Right renal pelvis (tissue), 4 donors: ENCODE measurements at regions not wholly inside any gene's neighbourhood (a gene's known extent, or its start where the extent isn't known, plus 50 kb on each side); places are given as distances from the start of the nearest gene placed in this dataset.
"Not testable (repeated sequence)": the region's sequence is repeated elsewhere in the genome, so short reads cannot be mapped to it uniquely, and the experiment has no call there.

Source experiments
- DNase-seq, 4 donors: peaks; one replicate each; pipeline ENCODE4 v3.0.0-alpha.2; 2013; ENCODE audit warnings: low read depth in 4 of 4, low spot score in 3 of 4, missing footprints in 1 of 4

- DNase-seq, result not testable (repeated sequence)
Observed at GRCh38 chr14:87734577-87735360, 258.2 kb downstream of the GALC start.

DNA sequence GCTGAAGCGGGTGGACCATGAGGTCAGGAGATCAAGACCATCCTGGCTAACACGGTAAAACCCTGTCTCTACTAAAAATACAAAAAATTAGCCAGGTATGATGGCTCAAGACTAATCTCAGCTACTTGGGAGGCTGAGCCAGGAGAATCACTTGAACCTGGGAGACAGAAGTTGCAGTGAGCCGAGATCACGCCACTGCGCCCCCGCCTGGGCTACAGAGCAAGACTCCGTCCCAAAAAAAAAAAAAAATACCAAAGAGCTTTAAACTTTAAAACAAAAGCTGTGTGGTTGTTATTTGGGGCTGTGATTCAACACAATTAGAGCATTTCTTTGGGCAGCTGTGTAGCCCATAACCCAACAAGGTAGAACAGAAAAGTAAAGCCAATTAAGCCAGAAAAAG, 259.9 kb downstream of the GALC start:
- DNase-seq, result not testable (repeated sequence)

- DNase-seq, result no peak
Observed at GRCh38 chr14:87732562-87732961, 260.4 kb downstream of the GALC start.

DNA sequence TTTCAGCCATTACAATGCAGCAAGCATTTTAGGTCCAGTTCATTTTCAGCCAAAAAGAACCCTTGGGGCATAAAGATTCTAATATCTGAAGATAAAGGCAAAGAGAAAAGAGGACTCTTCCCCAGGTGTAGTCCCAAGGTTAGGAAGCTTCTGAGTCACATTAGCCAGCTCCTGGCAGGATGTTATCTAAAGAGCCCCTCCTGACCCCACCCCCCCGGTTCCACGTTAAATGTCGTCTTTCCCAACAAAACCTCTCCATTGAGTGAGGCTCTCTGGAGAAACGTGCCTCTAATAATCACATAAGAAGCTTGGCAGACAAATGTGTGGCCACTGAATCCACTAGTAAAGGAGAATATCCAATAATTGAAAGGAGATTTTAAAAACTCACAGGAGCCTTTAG, 267.7 kb downstream of the GALC start:
- no peak for DNase-seq

GRCh38 chr14:87712396-87713090, 280.4 kb downstream of the GALC start:
- DNase-seq, result no peak

GRCh38 chr14:87705439-87705896, 287.5 kb downstream of the GALC start:
- DNase-seq, result no peak

- DNase-seq, result no peak
Observed at GRCh38 chr14:87698481-87698880, 294.5 kb downstream of the GALC start.

DNA sequence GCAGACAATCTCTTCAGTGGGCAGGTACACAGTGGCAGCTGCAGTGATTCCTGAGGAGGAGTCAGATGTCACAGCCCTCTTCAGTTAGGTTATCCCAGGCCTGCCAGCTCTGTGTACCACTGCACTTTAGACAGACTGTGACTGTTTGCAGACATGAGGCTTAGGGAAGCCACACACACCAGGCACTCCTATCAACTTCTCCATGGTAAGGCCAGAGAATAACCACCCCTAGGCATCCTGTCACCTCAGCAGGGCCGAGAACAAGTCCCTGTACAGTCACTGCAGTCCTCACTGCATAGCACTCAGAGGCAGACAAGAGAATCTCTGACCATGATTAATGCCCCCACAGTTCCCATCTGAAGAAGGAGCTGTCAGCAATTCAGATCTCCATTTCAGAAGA, 296.5 kb downstream of the GALC start:
- no peak for DNase-seq

DNA sequence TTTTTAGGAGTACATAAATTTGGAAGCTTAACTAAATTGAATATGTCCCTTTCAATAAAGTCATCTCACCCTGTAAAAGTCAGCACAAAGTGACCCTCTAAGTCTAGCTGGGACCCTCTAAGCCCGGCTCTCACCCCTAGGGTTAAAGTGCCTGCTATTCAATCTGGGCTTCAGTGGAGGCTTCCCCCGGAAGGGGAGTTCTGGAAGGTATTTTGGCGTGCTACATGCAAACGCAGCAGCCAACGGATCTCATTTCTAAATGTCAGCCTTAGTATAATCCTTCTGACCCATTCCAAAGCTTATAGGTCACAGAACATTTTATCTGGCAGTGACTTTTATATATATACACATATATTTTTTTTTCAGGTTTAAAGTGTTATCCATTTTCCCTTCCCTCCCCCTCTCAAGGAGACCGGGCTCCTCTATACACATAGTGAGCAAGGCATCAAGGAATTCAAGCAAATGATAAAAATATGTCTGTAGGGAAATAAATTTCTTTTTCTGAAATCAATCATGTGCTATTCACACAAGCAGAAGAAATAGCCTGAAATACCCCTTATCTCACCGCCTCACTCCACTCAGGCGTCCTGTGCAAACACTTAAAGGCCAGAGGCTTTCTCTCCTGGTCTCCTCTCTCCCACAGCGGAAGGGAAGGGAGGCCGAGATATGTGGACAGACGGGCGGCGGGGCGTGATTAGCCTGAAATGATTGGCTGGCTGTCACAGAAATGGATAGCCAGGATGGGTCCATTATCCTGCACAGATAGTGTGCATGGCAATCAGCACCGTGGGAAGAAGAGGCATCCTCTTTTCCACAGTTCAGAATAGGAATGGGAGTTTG, 301.7 kb downstream of the GALC start:
- DNase-seq, result no peak

GRCh38 chr14:87690076-87690613, 302.8 kb downstream of the GALC start:
- DNase-seq, result no peak

DNA sequence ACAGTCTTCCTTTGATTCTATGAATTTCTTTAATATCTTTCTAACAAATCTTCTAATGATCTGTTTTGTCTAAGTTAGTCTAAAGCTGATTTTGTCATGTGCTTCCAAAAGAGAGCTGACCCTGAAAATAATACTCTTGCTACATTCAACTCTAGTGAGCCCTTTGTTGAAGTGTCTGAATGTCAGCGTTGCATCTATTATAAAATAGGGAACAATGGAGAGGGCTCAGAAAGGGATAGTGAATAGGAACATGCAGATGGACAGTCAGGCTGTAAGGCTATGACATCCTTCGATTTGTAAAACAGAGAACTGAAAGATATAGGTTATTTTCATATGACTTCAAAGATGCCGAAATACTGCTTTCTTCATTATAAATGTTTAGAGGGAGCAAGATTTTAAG, 304.5 kb downstream of the GALC start:
- no peak for DNase-seq

DNA sequence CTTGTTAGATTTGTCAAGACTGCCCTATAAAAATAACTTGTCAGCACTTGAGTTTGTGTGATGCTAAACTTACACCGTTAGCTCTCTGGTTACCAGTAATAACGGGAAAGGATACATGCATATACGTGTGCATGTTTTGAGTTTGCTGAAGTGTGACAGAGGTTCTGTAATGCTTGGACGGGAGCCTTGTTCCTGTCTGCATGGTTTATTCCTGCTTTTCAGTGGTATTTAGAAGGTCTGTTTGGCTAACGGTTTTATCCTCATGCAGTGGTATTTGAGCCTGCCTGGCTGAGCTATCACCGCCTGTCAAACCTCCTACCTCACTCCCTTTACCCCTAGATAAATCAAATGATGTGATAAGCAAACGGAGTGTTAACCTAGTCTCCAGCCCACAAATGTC, 305.6 kb downstream of the GALC start:
- peak in 2 of 4 donors; percentile 28 to 47 for DNase-seq

DNA sequence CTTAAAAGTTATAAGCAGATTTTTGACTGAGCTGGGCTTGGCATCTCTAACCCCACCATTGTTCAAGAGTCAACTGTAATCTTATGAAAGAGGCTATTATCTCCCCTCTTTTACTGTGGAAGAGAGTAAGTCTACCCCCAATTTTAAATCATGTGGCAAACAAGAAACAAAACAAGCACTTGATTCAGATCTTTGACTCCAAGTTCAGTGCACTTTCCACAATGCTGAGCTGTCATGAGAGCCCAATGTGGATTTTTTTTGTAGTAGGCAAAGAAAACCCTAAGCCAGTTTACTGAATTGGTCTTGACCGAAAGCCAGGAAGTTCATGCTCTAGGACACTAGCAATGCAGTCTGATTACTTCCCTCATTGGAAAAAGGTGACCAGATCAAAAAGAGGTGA, 306.2 kb downstream of the GALC start:
- DNase-seq, result no peak

DNA sequence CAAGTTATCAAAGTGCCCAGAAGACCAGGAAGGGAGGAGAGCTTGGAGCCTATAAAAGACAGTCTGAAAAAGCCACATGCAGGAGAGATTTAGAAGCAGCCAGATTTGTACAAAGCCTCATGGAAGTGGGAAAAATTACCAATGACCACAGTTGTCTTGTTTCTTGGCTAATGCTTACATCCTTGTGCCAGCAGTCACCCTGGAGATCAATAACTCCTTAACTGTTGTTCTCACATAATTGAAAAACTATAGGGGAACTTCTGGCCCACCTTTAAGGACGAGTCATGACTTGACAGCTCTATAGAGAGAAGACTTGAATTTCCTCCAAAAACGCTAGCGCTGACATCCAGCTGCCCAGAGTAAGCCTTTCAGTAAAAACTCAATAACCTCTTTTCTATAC, 313.1 kb downstream of the GALC start:
- no peak for DNase-seq

- DNase-seq, result no peak
Observed at GRCh38 chr14:87678624-87679023, 314.4 kb downstream of the GALC start.

GRCh38 chr14:87676814-87677437, 316.1 kb downstream of the GALC start:
- no peak for DNase-seq

GRCh38 chr14:87667659-87668058, 325.3 kb downstream of the GALC start:
- DNase-seq, result no peak

DNA sequence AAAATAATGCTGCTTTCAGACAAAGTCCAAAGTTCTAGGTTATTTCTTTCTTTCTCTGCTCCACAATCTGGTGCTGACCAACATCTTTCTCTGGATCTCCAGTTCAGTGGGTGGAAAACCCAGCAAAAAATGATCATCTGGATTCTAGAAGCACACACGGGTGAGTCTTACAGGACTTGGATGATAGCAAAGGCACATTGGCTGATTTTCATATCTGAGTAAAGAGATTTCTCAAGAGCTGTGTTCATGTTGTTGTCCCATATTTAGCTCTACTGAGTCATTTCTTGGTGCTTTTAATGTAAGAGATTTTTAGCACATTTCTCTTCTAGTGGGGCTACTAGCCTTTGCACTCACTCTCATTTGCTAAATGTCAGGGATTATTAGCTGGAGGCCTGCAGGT, 336.7 kb downstream of the GALC start:
- no peak for DNase-seq

DNA sequence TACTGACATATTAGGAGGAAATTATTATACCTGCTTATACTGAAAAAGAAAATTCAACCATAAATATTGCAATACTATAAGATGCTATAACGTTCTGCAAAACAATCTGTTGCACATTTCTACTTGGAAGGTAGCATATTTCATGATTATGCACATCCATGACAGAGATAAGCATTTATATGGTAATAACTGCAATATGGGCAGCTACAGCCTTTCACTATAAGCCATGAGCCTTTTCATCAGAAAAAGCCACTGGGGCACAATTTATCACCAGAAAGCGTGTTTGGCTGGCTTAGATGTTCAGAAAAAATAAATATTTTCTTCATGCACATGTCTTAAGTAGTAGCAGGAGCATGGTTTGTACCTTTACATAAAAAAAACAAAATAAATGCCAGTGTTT, 340.7 kb downstream of the GALC start:
- no peak for DNase-seq

GRCh38 chr14:87644689-87645088, 348.3 kb downstream of the GALC start:
- DNase-seq, result no peak

GRCh38 chr14:87643005-87643404, 350.0 kb downstream of the GALC start:
- no peak for DNase-seq
